ENCODE measurements at regions not wholly inside any gene's neighbourhood (a gene's known extent, or its start where the extent isn't known, plus 50 kb on each side); places are given as distances from the start of the nearest gene placed in this dataset.

DNA sequence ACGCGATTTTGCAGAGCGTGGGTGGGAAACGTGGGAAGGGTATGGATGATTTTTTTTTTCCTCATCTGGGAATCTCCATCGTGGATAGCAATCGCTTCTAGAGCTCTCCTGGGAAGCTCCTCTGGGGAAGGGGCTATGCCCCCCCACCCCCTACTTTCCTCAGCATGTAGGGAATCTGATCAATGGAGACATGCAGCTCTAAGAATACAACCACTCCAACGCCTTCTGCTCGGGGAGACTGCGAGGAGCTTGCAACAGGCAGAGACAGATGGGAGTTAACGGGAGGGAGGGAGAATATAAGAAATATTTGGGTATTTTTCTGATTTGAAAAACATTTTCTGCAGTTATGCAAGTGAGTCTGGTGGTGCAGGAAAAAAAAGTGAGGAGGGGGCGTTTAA lies 104.6 kb upstream of the HSD17B12 start:
- DNase-seq (ENCODE audit: low read depth in 3 of 3) = no peak

GRCh38 chr11:43576320-43576802 lies 104.2 kb upstream of the HSD17B12 start:
- DNase-seq (ENCODE audit: low read depth in 3 of 3) = no peak

- no peak for DNase-seq (ENCODE audit: low read depth in 3 of 3)
Measured at GRCh38 chr11:43576803-43577521, 103.6 kb upstream of the HSD17B12 start.

DNA sequence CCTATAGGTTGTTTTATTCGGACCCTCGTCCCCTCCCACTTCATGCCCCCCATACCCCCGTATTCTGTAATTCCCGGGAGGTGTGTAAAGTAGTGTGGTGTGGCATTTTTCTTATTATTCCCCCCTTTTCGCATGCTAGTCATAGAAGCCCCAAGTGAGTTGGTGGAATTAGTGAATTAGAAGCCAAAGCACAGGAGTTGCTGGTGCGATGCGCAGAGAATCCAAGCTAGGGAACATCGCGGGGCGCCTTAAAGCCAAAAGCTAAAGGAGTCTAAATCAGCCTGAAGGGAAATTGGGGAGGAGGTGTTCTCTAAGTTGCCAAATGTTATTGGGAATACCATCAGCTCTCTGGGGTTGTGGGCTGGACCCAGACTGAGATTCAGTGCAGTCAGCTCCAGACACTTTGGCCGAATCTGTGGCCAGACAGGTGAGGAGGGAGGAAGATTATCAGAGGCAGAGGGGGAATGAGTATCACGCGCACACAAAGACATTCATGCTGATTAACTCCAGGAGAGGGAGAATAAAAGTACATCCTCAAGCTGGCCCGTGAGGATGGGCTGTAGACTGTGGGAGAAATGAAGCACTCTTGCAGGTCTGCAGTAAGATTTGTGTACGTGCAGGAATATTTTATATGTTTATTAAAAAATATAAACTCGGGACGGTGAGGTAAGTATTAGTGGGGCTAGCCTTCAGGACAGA lies 102.8 kb upstream of the HSD17B12 start:
- no peak for DNase-seq (ENCODE audit: low read depth in 3 of 3)

- no peak for DNase-seq (ENCODE audit: low read depth in 3 of 3)
Measured at GRCh38 chr11:43578346-43579170, 102.0 kb upstream of the HSD17B12 start.

DNA sequence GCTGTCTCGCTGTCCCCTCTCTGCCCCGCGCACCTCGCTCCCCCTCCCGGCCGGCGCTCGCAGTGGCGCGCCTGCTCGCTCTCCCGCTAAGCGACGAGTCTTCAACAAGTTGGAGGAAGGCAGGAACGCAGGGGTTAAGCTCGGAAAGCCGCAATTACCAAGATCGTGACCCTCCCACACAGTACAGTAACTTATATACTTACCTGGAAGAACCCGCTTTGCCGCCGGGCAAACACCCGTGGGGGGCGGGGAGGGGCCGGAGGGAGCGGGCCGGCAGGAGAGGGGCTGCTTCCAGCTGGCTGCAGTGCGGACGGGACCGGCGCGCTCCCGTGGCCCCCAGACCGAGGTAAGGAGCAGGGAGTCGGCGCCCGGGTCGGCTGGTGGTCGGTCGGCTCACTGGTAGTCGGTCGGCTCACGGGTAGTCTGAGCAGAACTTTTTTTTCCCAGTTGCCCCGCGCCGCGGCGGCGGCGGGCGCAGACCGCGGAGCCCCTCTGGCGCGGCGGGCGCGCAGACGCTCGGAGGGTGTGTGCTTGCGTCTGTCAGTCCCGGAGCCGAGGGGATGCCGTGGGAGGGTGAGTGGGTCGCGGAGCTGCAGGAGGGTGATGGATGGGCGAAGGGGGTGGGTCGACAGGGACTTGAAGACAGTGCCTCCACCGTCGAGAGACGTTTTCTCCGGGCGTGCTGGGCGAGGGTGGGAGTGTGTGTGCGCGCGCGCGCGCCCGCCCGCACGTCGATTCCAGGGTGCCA lies 101.2 kb upstream of the HSD17B12 start:
- peak in 2 of 3 donors; percentile 33 to 53 for DNase-seq (ENCODE audit: low read depth in 3 of 3)

DNA sequence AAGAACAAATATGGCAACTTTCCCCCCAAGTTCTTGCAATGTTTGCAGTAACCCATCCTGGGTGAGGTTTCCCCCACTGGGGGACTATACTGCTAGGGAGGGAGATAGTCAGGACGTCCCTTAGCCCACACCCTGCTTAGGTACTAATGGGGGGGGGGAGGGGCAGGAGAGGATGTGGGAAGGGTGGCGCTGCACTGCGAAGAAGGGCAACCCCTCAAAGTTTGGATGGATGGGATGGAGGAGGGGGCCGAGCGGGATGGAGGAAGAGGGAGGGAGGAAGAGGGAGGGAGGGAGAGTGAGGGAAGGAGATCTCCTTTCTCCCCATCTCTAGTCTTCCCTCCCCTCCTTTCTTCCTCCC lies 100.6 kb upstream of the HSD17B12 start:
- no peak for DNase-seq (ENCODE audit: low read depth in 3 of 3)

GRCh38 chr11:43580735-43581369 lies 99.7 kb upstream of the HSD17B12 start:
- no peak for DNase-seq (ENCODE audit: low read depth in 3 of 3)

DNA sequence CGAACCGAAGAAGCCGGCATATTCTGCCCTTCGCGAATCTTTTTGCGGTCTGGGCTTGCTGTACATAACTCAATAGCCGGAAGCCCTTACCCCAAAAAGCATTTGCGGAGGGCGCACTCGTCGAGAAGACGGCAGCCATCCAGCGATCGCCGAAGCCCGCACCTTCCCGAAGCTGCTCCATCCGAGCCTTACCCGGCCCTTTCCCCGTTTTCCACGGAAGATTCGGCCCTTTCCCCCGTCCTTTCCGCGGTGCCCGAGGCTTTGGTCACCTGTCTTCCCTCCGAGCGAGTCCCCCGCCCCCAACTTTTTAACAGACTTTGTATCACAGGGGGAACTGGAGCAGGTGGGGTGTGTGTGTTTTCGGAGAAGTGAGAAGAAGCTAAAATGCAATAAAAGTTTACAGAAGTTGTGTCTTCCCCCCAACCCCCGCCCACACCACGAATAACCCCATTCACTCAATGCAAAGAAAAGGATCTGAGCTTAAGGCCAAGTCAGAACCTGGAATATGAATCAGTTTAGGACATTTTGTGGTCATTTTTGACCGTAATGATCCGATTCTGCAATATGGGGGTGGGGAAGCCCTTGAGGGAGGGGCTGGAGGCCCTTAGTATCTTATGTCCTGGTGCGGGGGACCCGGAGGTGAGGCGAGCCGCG lies 99.0 kb upstream of the HSD17B12 start:
- DNase-seq (ENCODE audit: low read depth in 3 of 3) = no peak

- no peak for DNase-seq (ENCODE audit: low read depth in 3 of 3)
Measured at GRCh38 chr11:43582024-43582862, 98.3 kb upstream of the HSD17B12 start.

- no peak for DNase-seq (ENCODE audit: low read depth in 3 of 3)
Measured at GRCh38 chr11:43582863-43583462, 97.6 kb upstream of the HSD17B12 start.

DNA sequence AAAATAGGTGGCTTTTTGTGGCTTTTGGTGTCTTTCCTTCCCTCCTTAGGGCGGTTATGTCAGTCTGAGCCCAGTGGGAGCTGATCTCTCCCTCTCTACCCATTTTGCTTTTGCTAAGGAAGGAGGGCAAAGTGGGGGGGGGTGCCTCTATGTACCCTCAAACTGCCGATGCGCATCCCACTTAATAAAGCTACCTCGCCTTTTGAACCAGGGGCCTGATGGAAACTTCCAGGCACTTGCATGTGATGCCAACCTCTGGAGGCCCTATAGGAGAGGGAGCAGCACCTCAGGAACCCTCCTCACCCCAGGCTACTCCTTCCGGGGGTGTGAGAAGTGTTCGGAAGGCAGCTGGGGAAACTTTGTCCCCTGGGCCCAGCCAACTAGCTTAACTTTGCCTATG lies 97.0 kb upstream of the HSD17B12 start:
- no peak for DNase-seq (ENCODE audit: low read depth in 3 of 3)

GRCh38 chr11:43585877-43586608 lies 94.5 kb upstream of the HSD17B12 start:
- no peak for DNase-seq (ENCODE audit: low read depth in 3 of 3)

DNA sequence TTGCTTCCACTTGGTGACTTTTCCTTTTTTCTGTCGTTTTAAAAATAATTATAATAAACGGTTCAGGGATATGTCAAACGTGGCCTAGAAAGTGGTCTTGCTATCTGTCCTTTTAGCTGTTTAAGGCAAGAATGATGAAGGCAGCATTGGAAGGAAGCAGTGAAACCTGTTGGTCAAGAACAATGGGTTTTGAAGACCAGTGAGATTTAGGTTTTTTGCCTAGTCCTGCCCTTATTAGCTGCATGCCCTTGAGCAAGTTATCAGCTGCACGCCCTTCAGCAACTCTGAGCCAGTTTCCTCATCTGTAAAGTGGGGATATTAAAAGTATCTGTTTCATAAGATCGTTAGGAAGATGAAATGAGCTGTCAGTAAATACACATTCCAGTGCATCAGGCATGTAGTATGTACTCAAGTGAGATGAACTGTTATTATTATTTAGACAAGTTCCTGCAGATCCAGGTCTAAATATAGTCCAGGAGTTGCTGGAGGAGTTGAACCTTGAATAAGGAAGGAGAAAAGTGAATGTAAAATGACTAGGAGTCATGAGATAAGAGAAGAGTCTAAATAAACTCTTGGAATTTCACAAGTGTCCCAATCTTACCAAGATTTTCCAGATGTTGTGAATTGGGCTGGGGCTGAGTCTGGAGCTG lies 90.8 kb upstream of the HSD17B12 start:
- no peak for DNase-seq (ENCODE audit: low read depth in 3 of 3)

GRCh38 chr11:43601511-43601910 lies 79.0 kb upstream of the HSD17B12 start:
- no peak for DNase-seq (ENCODE audit: low read depth in 3 of 3)

- no peak for DNase-seq (ENCODE audit: low read depth in 3 of 3)
Measured at GRCh38 chr11:43602670-43603069, 77.9 kb upstream of the HSD17B12 start.

- DNase-seq (ENCODE audit: low read depth in 3 of 3) = no peak
Measured at GRCh38 chr11:43614214-43614613, 66.3 kb upstream of the HSD17B12 start.

DNA sequence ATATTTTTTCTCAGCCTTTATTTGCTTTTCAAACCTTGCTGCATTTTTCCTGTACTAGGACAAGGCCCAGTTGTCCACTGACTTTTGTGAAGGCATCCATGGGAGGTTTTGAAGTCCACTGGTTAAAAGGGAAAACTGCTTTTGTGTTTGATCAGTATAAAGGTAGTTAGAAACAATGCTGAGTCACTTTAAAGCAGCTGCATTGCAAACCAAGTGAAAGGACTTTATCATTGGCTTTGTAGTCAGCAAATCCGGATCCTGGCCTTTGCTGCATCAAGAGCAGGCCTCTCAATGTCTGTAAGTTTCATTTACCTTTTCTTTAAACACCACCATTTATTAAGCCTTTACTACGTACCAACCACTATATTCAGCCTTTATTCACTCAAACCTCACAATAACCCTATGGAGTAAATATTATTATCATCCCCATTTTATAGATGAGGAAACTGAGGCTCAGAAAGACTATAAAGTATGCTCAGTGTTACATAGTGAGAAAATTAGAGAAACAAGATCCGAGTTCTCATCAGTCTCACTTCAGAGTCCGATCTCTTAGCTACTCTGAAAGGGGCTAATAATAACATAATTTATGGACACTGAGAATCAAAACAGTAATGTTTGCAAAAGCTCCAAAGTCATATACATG lies 60.6 kb upstream of the HSD17B12 start:
- DNase-seq (ENCODE audit: low read depth in 3 of 3) = no peak

Data from stimulated activated CD4-positive, alpha-beta T cell treated with anti-CD3 and anti-CD28 coated beads, TNF-alpha, amount 100 ng/mL, for 48 hours (primary cell).